ENCODE measurements at regions not wholly inside any gene's neighbourhood (a gene's known extent, or its start where the extent isn't known, plus 50 kb on each side); places are given as distances from the start of the nearest gene placed in this dataset.
"Not testable (repeated sequence)": the region's sequence is repeated elsewhere in the genome, so short reads cannot be mapped to it uniquely, and the experiment has no call there.

DNA sequence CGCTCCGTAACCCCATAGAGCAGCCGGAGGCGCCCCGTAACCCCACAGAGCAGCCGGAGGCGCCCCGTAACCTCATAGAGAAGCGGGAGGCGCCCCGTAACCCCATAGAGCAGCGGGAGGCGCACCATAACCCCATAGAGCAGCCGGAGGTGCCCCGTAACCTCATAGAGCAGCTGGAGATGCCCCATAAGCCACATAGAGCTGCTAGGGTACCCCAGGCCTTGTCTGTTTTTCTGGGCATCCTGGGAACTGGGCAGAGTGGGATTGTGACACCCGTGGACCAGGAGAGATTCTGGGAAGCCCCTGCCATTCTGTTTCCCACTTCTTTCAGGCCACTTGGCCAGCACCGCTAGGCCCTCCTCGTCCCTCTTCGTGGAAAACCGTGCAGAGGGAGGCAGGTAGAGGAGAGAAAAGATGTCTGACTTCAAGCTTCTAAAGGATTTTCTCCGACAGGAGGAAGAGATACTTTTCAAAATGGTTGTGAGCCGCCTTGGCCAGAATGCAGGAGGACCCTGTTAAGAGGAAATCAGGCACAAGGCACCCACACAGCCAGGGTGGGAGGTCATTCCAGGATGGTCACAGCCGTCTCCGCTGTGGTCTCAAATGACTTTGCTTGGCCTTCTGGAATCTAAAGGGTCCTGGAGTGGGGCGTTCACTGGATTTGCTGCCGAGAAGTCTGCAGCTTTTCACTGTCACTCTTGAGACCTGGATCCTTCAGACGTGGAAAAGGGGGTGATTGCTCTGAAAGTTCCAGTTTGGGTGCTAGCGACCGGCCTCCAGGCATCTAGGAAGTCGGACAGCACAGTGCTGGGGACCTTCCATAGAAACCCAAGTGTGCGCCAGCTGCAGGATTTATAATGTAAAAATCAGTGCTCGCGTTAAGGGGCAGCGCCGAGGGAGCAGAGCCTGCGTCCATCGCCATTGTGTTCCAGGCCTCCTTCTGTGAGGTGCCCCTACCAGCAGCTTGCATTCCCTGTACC, 178.3 kb upstream of the ZNF469 start:
- DNase-seq: not testable (repeated sequence)

DNA sequence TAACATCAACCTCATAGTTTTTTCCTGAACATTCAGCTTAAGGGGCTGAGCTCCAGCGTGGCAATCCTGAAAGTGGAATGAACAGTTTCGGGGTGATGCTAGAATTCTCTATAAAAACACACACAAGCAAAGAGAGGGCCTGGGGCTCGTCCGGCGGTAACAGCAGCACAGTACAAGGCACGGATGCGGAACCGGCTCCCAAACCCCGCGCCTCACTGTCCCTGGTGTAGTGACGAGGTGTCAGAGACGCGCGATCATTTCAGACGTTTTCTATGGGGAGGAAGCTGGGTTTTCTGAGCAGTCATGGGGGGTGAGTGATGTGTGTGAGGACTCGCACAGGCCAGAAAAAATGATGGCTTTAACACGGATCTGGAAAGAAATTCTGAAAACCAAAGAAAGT, 177.3 kb upstream of the ZNF469 start:
- not testable (repeated sequence) for DNase-seq

DNA sequence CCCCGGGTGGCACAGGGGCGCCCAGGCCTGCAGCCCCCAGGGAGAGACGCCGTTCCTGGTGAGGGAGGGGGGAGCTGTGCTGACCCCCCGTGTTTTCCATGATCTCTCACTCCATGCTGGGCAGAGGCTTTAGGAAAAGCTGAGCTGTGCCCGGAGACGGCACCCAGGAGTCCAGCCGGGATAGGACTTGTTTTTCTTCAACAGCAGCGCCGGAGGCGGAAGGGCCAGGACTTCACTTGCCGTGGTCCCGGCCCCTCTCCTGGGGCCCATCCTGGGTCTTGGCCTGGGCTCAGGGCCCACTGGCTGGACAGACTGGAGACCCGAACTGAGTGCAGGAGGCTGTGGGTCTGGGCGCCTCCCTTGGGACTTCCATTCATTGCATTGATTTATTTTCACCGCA, 176.8 kb upstream of the ZNF469 start:
- DNase-seq: not testable (repeated sequence)

DNA sequence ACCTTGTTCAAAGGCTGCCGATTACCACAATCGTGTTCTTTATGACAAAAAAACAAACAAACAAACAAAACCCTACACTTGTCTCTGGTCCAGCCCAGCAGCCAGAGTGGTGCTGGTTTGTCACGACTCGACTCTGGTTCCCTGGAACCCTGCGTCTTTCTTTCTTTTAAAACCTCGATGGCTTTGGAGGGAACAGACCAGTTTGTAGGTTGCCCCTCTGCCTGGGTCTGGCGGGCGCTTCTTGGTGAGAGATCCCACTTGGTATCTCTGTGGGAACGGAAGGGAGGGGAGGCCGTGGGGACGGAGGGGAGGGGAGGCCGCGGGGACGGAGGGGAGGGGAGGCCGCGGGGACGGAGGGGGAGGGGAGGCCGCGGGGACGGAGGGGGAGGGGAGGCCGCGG, 176.2 kb upstream of the ZNF469 start:
- DNase-seq: not testable (repeated sequence)

DNA sequence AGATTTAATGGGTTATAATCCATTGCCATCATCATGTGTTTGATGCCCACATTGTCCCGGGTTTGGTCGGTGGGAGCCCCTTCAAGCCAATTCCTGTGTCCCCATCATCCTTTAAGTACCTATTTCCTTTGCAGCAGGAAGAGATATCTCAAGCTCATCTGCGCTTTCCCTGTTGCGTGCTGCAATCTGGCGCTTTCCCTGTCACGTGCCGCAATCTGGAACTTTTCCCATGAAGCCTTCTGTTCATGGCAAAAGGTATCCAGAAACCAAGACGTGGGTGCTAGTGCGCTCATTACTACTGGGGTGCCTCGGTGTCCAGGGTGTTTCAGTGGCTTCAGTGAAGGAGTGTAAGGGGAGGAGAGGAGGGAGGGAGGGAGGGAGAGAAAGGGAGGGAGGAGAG, 174.6 kb upstream of the ZNF469 start:
- no peak for DNase-seq

DNA sequence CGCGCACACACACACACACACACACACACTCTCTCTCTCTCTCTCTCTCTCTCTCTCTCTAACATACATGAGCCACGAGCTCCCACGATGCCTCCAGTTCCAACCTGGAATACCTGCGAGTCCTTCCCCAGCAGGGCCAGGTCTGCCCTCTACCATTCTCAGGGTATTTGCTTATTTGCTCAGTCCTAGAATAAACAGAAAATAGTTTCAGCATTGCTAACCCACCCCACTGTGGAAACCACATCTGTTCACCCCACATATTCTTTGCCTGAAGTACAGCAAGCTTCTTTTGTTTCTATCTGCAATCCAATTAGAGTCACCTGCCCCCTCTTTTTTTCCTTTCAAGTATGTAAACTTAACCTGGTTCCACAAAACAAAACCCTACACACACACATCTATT, 174.0 kb upstream of the ZNF469 start:
- not testable (repeated sequence) for DNase-seq

DNA sequence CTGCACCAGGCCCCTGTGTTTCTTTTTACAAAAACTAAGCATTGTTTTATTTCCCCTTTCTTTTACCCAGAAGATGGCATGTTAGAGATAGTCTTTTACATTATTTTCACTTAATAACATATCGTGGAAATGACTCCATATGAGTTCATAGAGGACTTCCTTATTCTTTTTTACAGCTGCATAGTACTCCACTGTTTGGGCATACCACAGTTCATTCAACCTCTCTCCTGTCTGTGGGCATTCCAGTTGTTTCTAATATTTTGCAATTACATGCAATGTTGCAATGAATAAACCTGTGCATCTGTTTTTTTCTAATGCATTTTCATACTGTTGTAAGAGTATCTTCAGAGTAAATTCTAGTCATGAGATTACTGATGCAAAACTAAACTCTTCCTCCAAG, 173.2 kb upstream of the ZNF469 start:
- not testable (repeated sequence) for DNase-seq

DNA sequence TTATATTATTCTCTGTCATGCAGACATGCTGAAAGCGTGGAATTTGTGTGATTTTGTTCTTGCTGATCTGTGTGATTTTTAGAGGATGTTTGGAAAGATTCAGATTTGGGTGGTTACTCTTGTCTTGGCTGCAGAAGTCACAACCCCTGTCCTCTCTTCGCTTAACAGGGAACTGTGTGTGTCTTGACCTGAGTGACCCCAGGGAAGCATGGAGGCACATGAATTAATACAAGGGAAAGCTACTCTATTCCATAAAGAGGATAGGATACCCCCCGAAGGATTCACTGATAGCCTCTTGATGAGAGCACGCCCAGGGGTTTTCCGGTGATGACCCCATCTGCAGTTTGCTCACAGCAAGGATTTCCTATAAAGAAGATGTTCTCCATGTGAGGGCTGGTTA, 168.8 kb upstream of the ZNF469 start:
- DNase-seq: not testable (repeated sequence)

DNA sequence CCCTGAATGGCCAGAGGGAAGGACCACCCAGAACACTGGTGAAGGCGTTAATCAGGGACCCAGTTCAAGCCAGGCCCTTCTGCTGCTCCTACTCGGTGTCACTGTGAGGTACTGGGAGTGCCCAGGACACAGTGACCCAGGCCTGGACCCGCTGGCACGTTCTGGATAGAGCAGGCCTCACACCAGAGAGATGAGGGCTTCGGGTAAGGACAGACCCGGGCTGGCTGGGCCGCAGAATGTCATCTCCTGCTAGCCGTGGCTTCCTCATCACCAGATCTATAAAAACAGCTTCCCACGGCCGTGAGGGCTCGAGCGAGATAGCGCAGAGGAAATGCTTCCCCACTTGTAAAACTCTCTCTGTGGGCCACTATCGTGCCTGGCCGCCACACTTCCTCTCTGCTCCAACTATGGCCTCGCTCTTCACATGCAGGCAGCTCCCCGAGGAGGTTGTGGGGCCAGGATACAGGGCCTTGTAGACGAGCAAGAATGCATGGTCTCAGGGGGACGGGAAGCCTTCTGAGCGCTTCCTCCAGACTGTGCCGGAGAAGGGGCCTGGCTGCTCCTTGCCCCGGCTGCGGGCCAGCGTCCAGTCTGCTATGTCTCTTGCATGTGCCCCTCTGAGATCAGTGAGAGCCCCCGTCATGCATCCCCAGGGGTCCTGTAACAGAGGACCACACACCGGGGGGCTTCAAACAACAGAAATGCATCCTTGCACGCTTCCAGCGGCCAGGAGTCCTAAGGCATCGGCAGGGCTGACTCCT, 161.6 kb upstream of the ZNF469 start:
- not testable (repeated sequence) for DNase-seq

DNA sequence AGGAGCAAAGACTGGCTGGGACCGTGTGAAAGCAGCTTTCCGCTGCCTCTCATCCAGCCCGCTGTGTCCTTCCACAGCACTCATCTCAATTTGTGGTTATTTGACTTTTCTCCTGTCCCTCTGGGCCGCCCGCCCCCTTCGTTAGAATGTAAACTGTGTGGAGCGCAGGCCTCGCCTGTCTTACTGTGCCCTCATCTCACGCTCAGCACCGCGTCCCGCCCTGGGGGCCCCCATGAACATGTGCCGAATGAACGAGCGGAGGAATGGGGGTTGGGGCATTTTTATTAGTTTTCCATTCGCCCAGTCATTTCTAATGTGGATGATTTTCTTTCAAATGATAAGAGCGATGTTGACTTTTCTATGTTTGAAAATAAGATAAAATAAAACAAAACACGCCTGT, 159.1 kb upstream of the ZNF469 start:
- DNase-seq: not testable (repeated sequence)

DNA sequence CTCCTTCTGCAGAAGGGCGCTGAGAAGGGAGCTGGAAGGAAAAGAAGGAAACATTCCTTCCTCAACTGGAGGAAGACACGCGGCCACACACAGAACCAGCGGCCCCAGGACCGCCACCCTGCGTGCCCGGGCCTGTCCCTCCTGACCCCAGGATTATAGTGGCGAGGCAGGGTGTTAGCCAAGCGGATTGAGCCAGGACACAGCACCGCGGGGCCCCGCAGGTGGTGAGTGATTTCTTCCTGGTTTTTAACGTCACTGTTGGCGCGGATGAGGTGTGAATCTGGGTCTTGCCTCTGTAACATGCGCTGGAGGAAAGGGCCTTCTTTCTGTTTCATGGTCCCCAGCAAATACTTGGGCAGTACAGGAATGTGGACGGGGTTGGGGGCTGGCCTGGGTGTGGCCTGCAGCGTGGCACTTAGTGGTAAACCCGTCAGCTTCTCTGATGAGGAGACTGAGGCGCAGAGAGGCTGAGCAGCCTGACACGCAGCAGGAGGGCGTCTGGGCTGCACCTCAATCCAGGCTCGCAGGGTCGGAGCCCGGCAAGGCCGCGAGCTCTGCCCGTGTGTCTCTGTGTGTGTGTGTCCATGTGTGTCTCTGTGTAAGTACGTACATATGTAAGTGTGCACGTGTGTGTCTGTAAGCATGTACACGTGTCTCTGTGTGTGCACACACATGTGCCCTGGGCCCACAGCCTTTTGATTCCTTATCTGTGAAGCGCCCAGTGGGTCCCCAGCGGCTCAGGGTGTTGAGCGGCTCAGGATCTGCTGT, 158.4 kb upstream of the ZNF469 start:
- DNase-seq: not testable (repeated sequence)

DNA sequence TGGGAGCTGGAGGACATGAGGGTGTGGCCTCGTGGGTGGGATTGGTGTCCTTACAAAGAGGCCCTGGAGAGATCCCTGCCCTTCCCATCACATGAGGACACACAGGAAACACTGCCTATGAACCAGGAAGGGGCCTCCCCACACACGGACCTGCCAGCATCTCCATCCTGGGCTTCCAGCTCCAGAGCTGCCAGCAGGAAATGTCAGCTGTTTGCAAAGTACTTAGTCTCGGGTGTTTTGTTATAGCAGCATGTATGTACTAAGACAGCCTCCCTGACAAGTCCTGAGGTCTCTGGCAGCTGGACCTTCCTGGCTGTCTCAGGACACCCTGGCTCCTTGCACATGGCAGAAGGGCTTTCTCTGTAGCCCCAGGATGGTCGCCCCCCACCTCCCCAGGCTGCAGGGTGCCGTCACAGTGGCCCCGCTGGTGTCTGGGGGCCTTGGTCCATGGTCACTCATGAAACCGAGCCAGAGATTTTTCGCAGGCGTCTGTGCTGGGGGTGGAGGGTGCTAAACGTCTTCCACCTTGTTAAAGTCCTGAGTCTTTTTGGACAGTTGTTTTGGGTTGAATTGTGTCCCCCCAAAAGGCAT, 157.0 kb upstream of the ZNF469 start:
- DNase-seq: not testable (repeated sequence)

DNA sequence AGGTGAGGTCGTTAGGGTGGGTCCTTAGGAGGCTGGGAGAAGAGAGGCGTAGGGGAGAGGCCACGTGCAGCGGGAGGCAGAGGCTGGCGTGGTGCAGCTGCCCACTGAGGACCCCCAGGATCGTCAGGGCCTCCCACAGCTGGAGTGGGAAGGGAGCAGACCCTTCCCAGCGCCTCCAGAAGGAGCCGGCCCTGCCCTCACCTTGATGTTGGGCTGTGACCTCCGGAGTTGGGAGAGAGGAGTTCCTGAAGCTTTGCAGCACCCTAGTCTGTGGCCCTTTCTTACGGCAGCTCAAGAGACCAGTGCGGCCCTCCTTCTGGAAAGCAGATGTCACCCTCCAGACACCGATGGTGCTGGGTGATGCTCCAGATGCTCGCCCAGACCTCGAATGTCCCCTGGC, 156.5 kb upstream of the ZNF469 start:
- DNase-seq: not testable (repeated sequence)

DNA sequence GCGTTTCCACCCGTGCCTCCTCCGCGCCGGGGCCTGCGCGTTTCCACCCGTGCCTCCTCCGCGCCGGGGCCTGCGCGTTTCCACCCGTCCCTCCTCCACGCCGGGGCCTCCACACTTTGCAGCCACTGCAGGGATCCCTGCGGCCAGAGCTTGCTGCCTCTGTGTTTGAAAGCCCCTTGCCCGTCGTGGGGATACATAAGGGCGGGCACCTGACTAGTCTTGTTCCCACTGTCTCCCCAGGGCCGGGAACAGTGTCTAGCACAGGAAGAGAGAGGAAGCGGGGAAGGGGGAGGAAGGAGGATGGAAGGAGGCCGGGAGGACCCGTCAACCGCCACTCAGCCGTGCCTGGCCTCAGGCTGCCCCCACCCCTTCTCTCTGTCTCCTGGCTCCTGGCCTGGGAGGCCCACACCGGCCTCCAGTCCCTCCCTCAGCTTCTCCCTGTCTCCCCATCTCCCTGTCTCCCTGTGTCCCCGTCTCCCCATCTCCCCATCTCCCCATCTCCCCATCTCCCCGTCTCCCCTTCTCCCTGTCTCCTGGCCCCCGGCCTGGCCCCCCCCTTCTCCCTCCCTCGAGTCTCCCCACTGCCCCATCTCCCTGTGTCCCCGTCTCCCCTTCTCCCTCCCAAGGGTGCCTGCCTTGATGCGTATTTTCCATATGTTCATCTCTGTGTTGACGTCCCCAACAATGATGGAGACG, 155.6 kb upstream of the ZNF469 start:
- not testable (repeated sequence) for DNase-seq

DNA sequence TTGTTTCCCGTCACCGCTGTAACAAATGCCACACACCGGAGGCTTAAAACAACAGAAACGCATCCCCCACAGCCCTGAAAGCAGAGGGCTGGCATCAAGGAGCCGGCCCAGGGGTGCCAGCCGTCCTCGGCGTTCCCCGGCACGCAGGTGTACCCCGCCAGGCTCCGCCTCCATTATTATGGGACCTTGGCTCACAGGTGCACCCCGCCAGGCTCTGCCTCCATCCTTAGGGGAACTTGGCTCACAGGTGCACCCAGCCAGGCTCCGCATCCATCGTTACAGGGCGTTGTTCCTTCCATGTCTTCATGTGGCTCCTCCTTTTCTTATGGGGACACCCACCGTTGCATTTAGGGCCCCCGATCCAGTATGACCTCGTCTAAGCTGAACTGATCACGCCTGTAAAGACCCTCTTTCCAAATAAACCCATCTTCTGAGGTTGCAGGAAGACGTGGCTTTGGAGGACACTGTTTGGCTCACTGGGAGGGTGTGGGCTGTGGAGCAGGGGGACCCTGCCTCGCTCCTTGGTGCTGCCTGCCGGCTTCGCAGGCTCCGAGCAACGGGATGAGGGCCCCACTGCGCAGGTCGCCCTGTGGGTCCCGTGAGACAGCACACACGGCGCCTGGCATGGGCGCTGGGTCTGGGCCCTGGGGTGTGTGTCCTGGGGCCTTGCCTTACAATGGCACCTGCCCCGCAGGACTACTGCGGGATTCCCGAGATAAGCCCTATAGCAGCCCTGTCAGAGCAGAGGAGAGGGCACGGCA, 154.9 kb upstream of the ZNF469 start:
- DNase-seq: not testable (repeated sequence)

DNA sequence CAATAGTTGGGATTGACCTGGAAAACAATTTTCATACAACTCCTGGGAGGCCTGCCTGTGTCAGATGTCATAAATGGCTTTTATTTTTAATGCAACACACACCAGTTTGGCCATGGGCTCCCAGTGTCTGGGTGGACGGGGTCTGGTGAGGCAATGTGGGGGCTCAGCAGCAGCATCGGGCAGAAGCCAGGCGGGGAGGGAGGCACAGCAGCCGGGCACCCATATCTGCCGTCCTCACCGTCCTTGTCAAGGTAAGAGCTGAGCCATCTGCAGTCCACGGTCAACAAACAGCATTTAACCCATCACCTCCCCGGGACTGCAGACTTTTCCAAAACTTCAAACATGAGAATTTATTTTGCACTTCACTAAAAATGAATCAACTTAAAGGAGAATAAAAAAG, 154.0 kb upstream of the ZNF469 start:
- DNase-seq: not testable (repeated sequence)

DNA sequence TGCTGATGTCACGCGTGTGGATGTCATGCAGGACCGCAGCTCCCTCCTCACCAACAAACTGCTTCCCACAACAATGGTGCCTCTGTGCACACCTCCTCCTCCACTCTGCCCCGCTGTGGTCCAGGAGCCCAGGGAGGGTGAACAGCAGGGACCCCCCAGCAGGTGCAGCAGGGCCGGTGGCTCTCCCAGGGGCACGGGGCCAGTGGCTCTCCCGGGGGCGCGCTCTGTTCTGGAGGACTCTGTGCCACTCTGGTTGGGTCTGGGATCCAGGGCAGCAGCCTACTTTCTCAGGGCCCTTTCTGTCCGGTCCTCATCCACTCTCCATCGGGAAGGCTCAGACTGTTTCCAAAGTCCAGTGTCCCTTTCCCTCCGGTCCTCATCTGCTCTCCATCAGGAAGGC, 153.0 kb upstream of the ZNF469 start:
- DNase-seq: not testable (repeated sequence)

DNA sequence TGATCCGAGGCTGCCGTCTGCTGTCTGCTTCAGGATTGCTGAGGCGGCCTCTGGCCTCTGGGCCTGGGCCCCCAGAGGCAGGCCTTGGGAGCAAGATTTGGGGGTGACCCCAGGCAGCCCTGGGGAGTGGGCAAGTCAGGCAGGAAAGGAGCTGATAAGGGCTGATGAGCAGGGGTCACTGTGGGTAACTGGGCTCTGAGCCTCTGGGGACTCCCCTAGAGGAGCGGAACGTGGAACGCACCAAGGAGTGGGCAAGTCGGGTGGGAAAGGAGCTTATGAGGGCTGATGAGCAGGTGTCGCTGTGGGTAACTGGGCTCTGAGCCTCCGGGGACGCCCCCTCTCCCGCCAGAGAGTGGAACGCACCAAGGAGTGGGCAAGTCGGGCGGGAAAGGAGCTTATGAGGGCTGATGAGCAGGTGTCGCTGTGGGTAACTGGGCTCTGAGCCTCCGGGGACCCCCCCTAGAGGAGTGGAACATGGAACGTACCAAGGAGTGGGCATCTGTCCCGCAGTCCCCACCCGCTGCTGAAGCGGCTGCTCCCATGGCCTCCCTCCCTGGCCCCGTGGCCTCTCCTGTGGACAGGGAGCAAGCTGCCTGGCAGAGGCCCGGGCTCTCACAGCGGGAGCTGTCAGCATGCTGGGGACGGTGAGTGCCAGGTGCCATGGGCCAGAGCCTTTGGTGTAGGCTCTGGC, 152.3 kb upstream of the ZNF469 start:
- DNase-seq: not testable (repeated sequence)

DNA sequence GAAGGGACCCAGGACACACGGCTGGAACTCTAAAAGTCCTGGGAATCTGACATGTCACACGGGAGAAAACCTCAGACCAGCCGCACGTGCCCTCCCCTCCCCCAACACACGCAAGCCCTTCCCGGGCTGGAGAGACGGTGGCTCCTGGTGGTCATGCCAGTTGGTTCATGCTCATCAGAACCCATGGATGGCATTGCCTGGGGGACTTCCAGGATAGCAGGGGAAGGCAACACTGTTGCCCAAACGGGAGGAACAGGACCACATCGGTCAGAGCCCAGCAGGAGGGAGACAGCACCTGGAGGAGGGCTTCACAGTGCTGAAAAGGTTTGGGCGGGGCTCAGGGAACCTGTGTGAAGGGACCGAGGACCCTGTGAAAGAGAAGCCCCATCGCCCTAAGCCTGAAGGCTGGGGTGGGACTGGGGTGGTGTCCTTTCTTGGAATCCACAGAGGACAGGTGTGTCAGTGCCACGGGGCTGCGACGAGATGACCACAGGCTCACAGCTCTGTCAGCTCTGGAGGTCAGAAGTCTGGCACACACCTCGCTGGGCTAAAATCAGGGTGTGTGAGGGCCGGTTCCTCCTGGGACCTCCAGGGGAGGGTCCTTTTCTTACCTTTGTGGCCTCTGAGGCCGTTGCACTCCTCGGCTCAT, 151.7 kb upstream of the ZNF469 start:
- not testable (repeated sequence) for DNase-seq

DNA sequence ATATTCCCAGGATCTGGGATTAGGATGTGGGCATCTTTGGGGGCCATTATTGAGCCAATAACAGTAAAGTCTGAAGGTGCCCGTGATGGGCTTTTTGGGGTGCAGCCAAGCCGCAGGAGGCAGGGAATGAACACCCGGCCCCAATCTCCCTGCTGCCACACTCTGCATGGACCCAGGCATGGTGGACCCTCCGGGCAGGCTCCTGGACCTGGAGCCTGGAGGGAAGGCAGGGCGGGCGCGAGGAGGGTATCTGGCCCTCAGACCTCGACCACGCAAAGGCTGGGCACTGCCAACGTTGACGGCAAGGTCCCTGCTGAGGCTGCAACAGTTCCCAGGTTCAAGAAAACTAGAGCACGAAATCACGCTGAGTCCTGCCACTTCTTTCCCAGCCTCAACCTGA, 150.9 kb upstream of the ZNF469 start:
- not testable (repeated sequence) for DNase-seq

All from NCI-H748 treated with DMSO at 0.1 percent for 48 hours (cell line).